SK-N-SH (cell line): ENCODE measurements at regions not wholly inside any gene's neighbourhood (a gene's known extent, or its start where the extent isn't known, plus 50 kb on each side); places are given as distances from the start of the nearest gene placed in this dataset.
"Not testable (repeated sequence)": the region's sequence is repeated elsewhere in the genome, so short reads cannot be mapped to it uniquely, and the experiment has no call there.

ENCODE experiments used
- CTCF ChIA-PET: fragments of 300-600, 350-600 bp; formaldehyde crosslinking; extraction: SDS; loops from one replicate; lab custom pipeline; 2021; lab: Yijun Ruan, JAX
- POLR2A ChIA-PET: fragments of 350-600 bp; sonication (Branson Sonifier 250); formaldehyde crosslinking; extraction: SDS; loops from one replicate; lab custom pipeline; 2020; ENCODE audit warnings: antibody characterized with exemption, inconsistent platforms; lab: Yijun Ruan, JAX
- DNase-seq: peaks from one replicate; pipeline ENCODE4 v3.0.0; 2012
- H2AFZ ChIP-seq: fragments of 200-600 bp; sonication (generic); 2 replicates; pipeline ENCODE4 v1.8.1; 2016; ENCODE audit warnings: antibody characterized with exemption, mild to moderate bottlenecking, low read depth
- H3F3A ChIP-seq: fragments of 200-600 bp; sonication (generic); replicated peaks from 2 replicates; pipeline ENCODE3; 2016; ENCODE audit warnings: antibody characterized with exemption, mild to moderate bottlenecking; ENCODE audit not compliant: insufficient read depth
- H3K27ac ChIP-seq, 2 experiments: fragments of 200-500 bp in 1 of 2; fragments of 200-600 bp in 1 of 2; sonication (Bioruptor generic) in 1 of 2; sonication (generic), shearing (Covaris generic) in 1 of 2; 2 replicates each; pipeline versions ENCODE4 v1.5.1 to v1.6.1; 2014 to 2016; ENCODE audit warnings: low read depth in 2 of 2, inconsistent platforms in 1 of 2, low read length in 1 of 2, mild to moderate bottlenecking in 1 of 2, mixed read lengths in 1 of 2
- H3K27me3 ChIP-seq: fragments of 200-600 bp; sonication (generic), shearing (Covaris generic); 2 replicates; pipeline ENCODE4 v1.6.1; 2016; ENCODE audit warnings: mixed run types; ENCODE audit not compliant: insufficient read depth
- H3K36me3 ChIP-seq, 2 experiments: fragments of 200-500 bp in 1 of 2; fragments of 200-600 bp in 1 of 2; sonication (Bioruptor generic) in 1 of 2; sonication (generic) in 1 of 2; replicated peaks in 1 of 2; 2 replicates each; pipeline versions ENCODE3 to v1.5.1; 2014 to 2016; ENCODE audit warnings: low read length in 1 of 2, mild to moderate bottlenecking in 1 of 2; ENCODE audit not compliant: insufficient read depth in 2 of 2, control insufficient read depth in 1 of 2
- H3K4me1 ChIP-seq, 2 experiments: fragments of 200-500 bp in 1 of 2; fragments of 200-600 bp in 1 of 2; sonication (Bioruptor generic) in 1 of 2; sonication (generic), shearing (Covaris generic) in 1 of 2; 2 replicates each; pipeline versions ENCODE4 v1.5.1 to v1.6.1; 2014 to 2016; ENCODE audit warnings: low read depth in 1 of 2, low read length in 1 of 2, mixed run types in 1 of 2; ENCODE audit not compliant: insufficient read depth in 2 of 2, control insufficient read depth in 1 of 2
- H3K4me2 ChIP-seq: fragments of 200-600 bp; sonication (generic), shearing (Covaris generic); 2 replicates; pipeline ENCODE4 v1.6.1; 2017; ENCODE audit warnings: mixed run types
- H3K4me3 ChIP-seq, 2 experiments: fragments of 200-500 bp in 1 of 2; fragments of 200-600 bp in 1 of 2; sonication (Bioruptor generic) in 1 of 2; sonication (generic), shearing (Covaris generic) in 1 of 2; 2 replicates each; pipeline versions ENCODE4 v1.5.1 to v1.8.1; 2014 to 2016; ENCODE audit warnings: low read depth in 2 of 2, inconsistent platforms in 1 of 2, low read length in 1 of 2, mild to moderate bottlenecking in 1 of 2, mixed read lengths in 1 of 2, moderate library complexity in 1 of 2
- H3K79me2 ChIP-seq: fragments of 200-600 bp; sonication (generic); 2 replicates; pipeline ENCODE4 v1.8.1; 2017; ENCODE audit warnings: mild to moderate bottlenecking; ENCODE audit not compliant: insufficient read depth
- H3K9ac ChIP-seq: fragments of 200-600 bp; sonication (generic); 2 replicates; pipeline ENCODE4 v1.6.1; 2017; ENCODE audit warnings: mixed run types
- H3K9me2 ChIP-seq: fragments of 200-600 bp; sonication (generic); 2 replicates; pipeline ENCODE4 v1.6.1; 2017; ENCODE audit warnings: mixed run types
- H3K9me3 ChIP-seq: fragments of 200-600 bp; sonication (generic); 2 replicates; pipeline ENCODE4 v1.6.1; 2017; ENCODE audit warnings: mixed run types, mild to moderate bottlenecking, moderate library complexity
- H4K20me1 ChIP-seq: fragments of 200-600 bp; sonication (generic); 2 replicates; pipeline ENCODE4 v1.6.1; 2017; ENCODE audit warnings: mild to moderate bottlenecking, mixed run types; ENCODE audit not compliant: insufficient read depth
- EZH2phosphoT487 ChIP-seq: fragments of 200-600 bp; sonication (generic); IDR thresholded peaks from 2 replicates; pipeline ENCODE4 v1.6.1; 2017; ENCODE audit warnings: low read depth, mixed run types, mild to moderate bottlenecking, antibody characterized with exemption, moderate library complexity, borderline replicate concordance
- GABPA ChIP-seq: IDR thresholded peaks from 2 replicates; pipeline ENCODE4 v1.4.0; 2012; ENCODE audit warnings: low read depth, mild to moderate bottlenecking
- JUND ChIP-seq: IDR thresholded peaks from 2 replicates; pipeline ENCODE4 v1.4.0; 2012
- MEF2A ChIP-seq: IDR thresholded peaks from 2 replicates; pipeline ENCODE4 v1.4.0; 2012; ENCODE audit warnings: low read depth, borderline replicate concordance
- POLR2AphosphoS5 ChIP-seq: IDR thresholded peaks from 2 replicates; pipeline ENCODE4 v1.6.1; 2012; ENCODE audit warnings: low read depth, low read length
- RCOR1 ChIP-seq: fragments of 150-350 bp; IDR thresholded peaks from 2 replicates; pipeline ENCODE4 v1.6.1; 2017; ENCODE audit warnings: antibody characterized with exemption, low read length
- RFX5 ChIP-seq: IDR thresholded peaks from 2 replicates; pipeline ENCODE4 v1.6.1; 2012; ENCODE audit warnings: mild to moderate bottlenecking, improper control_type of control experiment, low read length
- RXRA ChIP-seq: IDR thresholded peaks from 2 replicates; pipeline ENCODE4 v1.4.0; 2012; ENCODE audit warnings: low read depth, mild to moderate bottlenecking, borderline replicate concordance
- SMC3 ChIP-seq: IDR thresholded peaks from 2 replicates; pipeline ENCODE4 v1.6.1; 2012; ENCODE audit warnings: low read depth, low read length, improper control_type of control experiment
- TAF1 ChIP-seq: IDR thresholded peaks from 2 replicates; pipeline ENCODE4 v1.6.1; 2012; ENCODE audit warnings: low read depth, mild to moderate bottlenecking, low read length, moderate library complexity, borderline replicate concordance
- TCF12 ChIP-seq: IDR thresholded peaks from 2 replicates; pipeline ENCODE4 v1.4.0; 2012
- YY1 ChIP-seq: IDR thresholded peaks from 2 replicates; pipeline ENCODE4 v1.4.0; 2012; ENCODE audit warnings: low read depth, mild to moderate bottlenecking
- WGBS: methylation state at CpG from one replicate; pipeline ENCODE4 v1.1.6; 2017; ENCODE audit warnings: low lambda C conversion rate; 5-methylcytosine and 5-hydroxymethylcytosine counted together
- TF ChIP-seq, protein P1 (sequence below): fragments of 200-600 bp; sonication (generic); IDR thresholded peaks from 2 replicates; pipeline ENCODE4 v1.6.1; 2017; ENCODE audit warnings: antibody characterized with exemption, mild to moderate bottlenecking, moderate library complexity
- TF ChIP-seq, protein P2 (sequence below): IDR thresholded peaks from 2 replicates; pipeline ENCODE4; 2012
- TF ChIP-seq, protein P3 (sequence below): fragments of 150-350 bp; IDR thresholded peaks from 2 replicates; pipeline ENCODE4 v1.6.1; 2016; ENCODE audit warnings: mild to moderate bottlenecking, low read depth, low read length
- TF ChIP-seq, protein P4 (sequence below): IDR thresholded peaks from 2 replicates; pipeline ENCODE4 v1.6.1; 2012; ENCODE audit warnings: mild to moderate bottlenecking, low read depth, low read length, moderate library complexity

DNA sequence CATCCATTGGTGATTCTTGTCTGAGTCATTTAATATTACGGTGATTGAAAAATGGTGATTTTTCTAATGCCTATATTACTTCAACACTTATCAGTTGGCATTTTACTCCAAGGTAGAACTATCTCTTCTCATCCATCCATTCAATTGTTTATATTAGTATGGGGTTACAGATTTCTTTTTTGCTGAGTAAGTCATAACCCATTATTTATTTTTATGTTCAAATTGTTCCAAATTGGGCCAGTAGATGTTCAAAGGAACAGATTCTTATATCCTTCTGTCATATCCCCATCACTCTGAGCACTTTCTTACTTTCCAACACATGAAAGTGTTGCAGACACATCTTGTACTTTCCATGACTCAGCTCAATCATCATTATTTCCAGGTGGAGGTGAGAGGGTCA lies 466.8 kb upstream of the CAMK1G start (continued):
- TF ChIP-seq, protein P1, sequence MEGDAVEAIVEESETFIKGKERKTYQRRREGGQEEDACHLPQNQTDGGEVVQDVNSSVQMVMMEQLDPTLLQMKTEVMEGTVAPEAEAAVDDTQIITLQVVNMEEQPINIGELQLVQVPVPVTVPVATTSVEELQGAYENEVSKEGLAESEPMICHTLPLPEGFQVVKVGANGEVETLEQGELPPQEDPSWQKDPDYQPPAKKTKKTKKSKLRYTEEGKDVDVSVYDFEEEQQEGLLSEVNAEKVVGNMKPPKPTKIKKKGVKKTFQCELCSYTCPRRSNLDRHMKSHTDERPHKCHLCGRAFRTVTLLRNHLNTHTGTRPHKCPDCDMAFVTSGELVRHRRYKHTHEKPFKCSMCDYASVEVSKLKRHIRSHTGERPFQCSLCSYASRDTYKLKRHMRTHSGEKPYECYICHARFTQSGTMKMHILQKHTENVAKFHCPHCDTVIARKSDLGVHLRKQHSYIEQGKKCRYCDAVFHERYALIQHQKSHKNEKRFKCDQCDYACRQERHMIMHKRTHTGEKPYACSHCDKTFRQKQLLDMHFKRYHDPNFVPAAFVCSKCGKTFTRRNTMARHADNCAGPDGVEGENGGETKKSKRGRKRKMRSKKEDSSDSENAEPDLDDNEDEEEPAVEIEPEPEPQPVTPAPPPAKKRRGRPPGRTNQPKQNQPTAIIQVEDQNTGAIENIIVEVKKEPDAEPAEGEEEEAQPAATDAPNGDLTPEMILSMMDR = no peak
- TF ChIP-seq, protein P2, sequence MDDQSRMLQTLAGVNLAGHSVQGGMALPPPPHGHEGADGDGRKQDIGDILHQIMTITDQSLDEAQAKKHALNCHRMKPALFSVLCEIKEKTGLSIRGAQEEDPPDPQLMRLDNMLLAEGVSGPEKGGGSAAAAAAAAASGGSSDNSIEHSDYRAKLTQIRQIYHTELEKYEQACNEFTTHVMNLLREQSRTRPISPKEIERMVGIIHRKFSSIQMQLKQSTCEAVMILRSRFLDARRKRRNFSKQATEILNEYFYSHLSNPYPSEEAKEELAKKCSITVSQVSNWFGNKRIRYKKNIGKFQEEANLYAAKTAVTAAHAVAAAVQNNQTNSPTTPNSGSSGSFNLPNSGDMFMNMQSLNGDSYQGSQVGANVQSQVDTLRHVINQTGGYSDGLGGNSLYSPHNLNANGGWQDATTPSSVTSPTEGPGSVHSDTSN = no peak

DNA sequence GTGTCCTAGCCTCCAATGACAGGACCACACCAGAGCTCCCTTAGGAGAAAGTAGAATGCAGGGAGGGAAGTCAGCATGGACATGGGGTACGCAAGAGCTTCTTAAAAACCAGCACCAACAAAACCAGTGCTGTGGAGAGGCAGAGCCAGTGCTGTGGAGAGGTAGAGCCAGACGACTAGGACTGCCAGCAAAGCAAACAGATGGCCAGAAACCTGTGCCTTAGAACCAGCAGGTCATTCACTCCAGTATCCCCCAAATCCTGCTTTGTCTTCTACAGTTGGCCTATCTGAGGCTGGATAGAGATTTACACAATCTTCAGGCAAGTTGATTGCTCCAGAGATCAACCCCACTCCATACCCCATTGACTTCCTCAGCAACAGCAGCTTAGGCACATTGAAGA lies 459.9 kb upstream of the CAMK1G start:
- ChIA-PET CTCF (interaction anchor here (1.7 kb wide), 1 partner anchor 1102 kb away, joined by 4 read pairs; no protein-coding TSS in a partner anchor), POLR2A (no interaction called here)
- Histone ChIP-seq H3F3A (no peaks in the 10 kb centered on the region), H4K20me1 (no peaks in the 10 kb centered on the region), H3K9me2 (no peaks in the 10 kb centered on the region), H3K9ac (no peak overlapping the region), H3K4me2 (no peak overlapping the region), H3K27ac (no peak overlapping the region), H2AFZ (no peak overlapping the region), H3K27me3 (no peaks in the 10 kb centered on the region), H3K9me3 (no peaks in the 10 kb centered on the region), H3K79me2 (no peaks in the 10 kb centered on the region), H3K36me3 (no peaks in the 10 kb centered on the region), H3K4me1 (no peaks in the 10 kb centered on the region), H3K4me3 (no peak overlapping the region)
- WGBS = 50% methylated on average over 2 of the region's 2 CpGs
- TF ChIP-seq GABPA = no peak
- no peak for TF ChIP-seq JUND
- TF ChIP-seq, protein P3, sequence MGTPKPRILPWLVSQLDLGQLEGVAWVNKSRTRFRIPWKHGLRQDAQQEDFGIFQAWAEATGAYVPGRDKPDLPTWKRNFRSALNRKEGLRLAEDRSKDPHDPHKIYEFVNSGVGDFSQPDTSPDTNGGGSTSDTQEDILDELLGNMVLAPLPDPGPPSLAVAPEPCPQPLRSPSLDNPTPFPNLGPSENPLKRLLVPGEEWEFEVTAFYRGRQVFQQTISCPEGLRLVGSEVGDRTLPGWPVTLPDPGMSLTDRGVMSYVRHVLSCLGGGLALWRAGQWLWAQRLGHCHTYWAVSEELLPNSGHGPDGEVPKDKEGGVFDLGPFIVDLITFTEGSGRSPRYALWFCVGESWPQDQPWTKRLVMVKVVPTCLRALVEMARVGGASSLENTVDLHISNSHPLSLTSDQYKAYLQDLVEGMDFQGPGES = no peak
- TF ChIP-seq, protein P2 = no peak
- TF ChIP-seq RFX5 = no peak
- no peak for TF ChIP-seq RCOR1
- no peak for TF ChIP-seq TCF12
- TF ChIP-seq YY1 = no peak
- no peak for TF ChIP-seq MEF2A
- no peak for TF ChIP-seq RXRA
- TF ChIP-seq POLR2AphosphoS5 = no peak
- TF ChIP-seq TAF1 = no peak
- TF ChIP-seq SMC3 = no peak
- TF ChIP-seq, protein P4, sequence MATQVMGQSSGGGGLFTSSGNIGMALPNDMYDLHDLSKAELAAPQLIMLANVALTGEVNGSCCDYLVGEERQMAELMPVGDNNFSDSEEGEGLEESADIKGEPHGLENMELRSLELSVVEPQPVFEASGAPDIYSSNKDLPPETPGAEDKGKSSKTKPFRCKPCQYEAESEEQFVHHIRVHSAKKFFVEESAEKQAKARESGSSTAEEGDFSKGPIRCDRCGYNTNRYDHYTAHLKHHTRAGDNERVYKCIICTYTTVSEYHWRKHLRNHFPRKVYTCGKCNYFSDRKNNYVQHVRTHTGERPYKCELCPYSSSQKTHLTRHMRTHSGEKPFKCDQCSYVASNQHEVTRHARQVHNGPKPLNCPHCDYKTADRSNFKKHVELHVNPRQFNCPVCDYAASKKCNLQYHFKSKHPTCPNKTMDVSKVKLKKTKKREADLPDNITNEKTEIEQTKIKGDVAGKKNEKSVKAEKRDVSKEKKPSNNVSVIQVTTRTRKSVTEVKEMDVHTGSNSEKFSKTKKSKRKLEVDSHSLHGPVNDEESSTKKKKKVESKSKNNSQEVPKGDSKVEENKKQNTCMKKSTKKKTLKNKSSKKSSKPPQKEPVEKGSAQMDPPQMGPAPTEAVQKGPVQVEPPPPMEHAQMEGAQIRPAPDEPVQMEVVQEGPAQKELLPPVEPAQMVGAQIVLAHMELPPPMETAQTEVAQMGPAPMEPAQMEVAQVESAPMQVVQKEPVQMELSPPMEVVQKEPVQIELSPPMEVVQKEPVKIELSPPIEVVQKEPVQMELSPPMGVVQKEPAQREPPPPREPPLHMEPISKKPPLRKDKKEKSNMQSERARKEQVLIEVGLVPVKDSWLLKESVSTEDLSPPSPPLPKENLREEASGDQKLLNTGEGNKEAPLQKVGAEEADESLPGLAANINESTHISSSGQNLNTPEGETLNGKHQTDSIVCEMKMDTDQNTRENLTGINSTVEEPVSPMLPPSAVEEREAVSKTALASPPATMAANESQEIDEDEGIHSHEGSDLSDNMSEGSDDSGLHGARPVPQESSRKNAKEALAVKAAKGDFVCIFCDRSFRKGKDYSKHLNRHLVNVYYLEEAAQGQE = no peak
- TF ChIP-seq EZH2phosphoT487 = no peak
- no peak for DNase-seq

DNA sequence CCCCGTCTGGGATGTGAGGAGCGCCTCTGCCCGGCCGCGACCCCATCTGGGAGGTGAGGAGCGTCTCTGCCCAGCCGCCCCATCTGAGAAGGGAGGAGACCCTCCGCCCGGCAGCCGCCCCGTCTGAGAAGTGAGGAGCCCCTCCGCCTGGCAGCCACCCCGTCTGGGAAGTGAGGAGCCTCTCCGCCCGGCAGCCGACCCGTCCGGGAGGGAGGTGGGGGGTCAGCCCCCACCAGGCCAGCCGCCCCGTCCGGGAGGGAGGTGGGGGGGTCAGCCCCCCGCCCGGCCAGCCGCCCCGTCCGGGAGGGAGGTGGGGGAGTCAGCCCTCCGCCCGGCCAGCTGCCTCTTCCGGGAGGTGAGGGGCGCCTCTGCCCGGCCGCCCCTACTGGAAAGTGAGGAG lies 454.4 kb upstream of the CAMK1G start:
- H3K27me3 ChIP-seq, H2AFZ ChIP-seq, H3K4me3 ChIP-seq, H3F3A ChIP-seq, H3K9me3 ChIP-seq, H3K4me2 ChIP-seq, H3K9me2 ChIP-seq, H3K4me1 ChIP-seq, H4K20me1 ChIP-seq, CTCF ChIA-PET, H3K36me3 ChIP-seq, POLR2A ChIA-PET, H3K27ac ChIP-seq, H3K9ac ChIP-seq, DNase-seq, H3K79me2 ChIP-seq: not testable (repeated sequence)
- WGBS = 90% methylated on average over 2 of the region's 32 CpGs
